H1 (cell line): ENCODE measurements at regions not wholly inside any gene's neighbourhood (a gene's known extent, or its start where the extent isn't known, plus 50 kb on each side); places are given as distances from the start of the nearest gene placed in this dataset.
"Not testable (repeated sequence)": the region's sequence is repeated elsewhere in the genome, so short reads cannot be mapped to it uniquely, and the experiment has no call there.

ENCODE experiments used
- CTCF ChIA-PET: fragments of 300-600 bp; sonication (Branson Sonifier 250); formaldehyde crosslinking; loops from one replicate; lab custom pipeline; 2021; ENCODE audit not compliant: partially characterized antibody; lab: Charles Lee
- POLR2A ChIA-PET: fragments of 300-600 bp; sonication (Branson Sonifier 250); formaldehyde crosslinking; loops from one replicate; lab custom pipeline; 2021; ENCODE audit warnings: inconsistent platforms; ENCODE audit not compliant: partially characterized antibody; lab: Charles Lee
- DNase-seq, 2 experiments: peaks; one replicate each; pipeline versions ENCODE4 v3.0.0 to v3.0.0-alpha.2; 2010 to 2022; ENCODE audit warnings: low spot score in 2 of 2, low read depth in 1 of 2, mixed read lengths in 1 of 2
- FAIRE-seq: peaks from 2 replicates; lab custom pipeline; 2011; peaks lifted over from hg19 to GRCh38; lab: Jason Lieb, UNC
- H2AFZ ChIP-seq: 2 replicates; pipeline ENCODE4 v1.8.1; 2012; ENCODE audit warnings: low read length, inconsistent platforms
- H2AK5ac ChIP-seq: 2 replicates; pipeline ENCODE4 v1.6.1; 2013; ENCODE audit warnings: low read depth, low read length
- H2BK120ac ChIP-seq: replicated peaks from 2 replicates; pipeline ENCODE3; 2013; ENCODE audit warnings: low read depth, low read length, inconsistent platforms
- H2BK12ac ChIP-seq: 2 replicates; pipeline ENCODE4 v1.6.1; 2013; ENCODE audit warnings: low read depth, low read length
- H2BK15ac ChIP-seq: 2 replicates; pipeline ENCODE4 v1.6.1; 2013; ENCODE audit warnings: low read length
- H2BK20ac ChIP-seq: 2 replicates; pipeline ENCODE4 v1.6.1; 2013; ENCODE audit warnings: low read length
- H2BK5ac ChIP-seq: 2 replicates; pipeline ENCODE4 v1.6.1; 2013; ENCODE audit warnings: low read depth, low read length
- H3K14ac ChIP-seq: 2 replicates; pipeline ENCODE4 v1.6.1; 2013; ENCODE audit warnings: inconsistent platforms; ENCODE audit not compliant: insufficient read length
- H3K18ac ChIP-seq: 2 replicates; pipeline ENCODE4 v1.6.1; 2013; ENCODE audit warnings: low read length; ENCODE audit errors: extremely low read depth
- H3K23ac ChIP-seq: 2 replicates; pipeline ENCODE4 v1.6.1; 2013; ENCODE audit warnings: inconsistent platforms; ENCODE audit not compliant: insufficient read length
- H3K23me2 ChIP-seq: 2 replicates; pipeline ENCODE4 v1.6.1; 2013; ENCODE audit warnings: low read depth, low read length
- H3K27ac ChIP-seq: 2 replicates; pipeline ENCODE4 v1.6.1; 2011; ENCODE audit warnings: low read depth, low read length, inconsistent platforms
- H3K27me3 ChIP-seq, 4 experiments: replicated peaks in 1 of 4; 1 replicate in 1 of 4; 2 replicates in 3 of 4; pipeline versions ENCODE4 v1.6.1 to v1.8.1; 2011 to 2013; ENCODE audit warnings: low read length in 3 of 4, mild to moderate bottlenecking in 3 of 4, inconsistent platforms in 2 of 4, mixed read lengths in 2 of 4, moderate library complexity in 1 of 4; ENCODE audit not compliant: control insufficient read depth in 3 of 4, insufficient read depth in 3 of 4; ENCODE audit errors: extremely low read depth in 1 of 4
- H3K36me3 ChIP-seq, 4 experiments: 2 replicates each; pipeline versions ENCODE4 v1.6.1 to v1.8.1; 2011 to 2013; ENCODE audit warnings: mild to moderate bottlenecking in 4 of 4, low read length in 3 of 4, moderate library complexity in 2 of 4, control low read depth in 1 of 4, inconsistent platforms in 1 of 4; ENCODE audit not compliant: insufficient read depth in 4 of 4, control insufficient read depth in 2 of 4
- H3K4ac ChIP-seq: replicated peaks from 2 replicates; pipeline ENCODE3; 2013; ENCODE audit warnings: low read length, low read depth, mixed read lengths, inconsistent platforms; ENCODE audit not compliant: insufficient read length
- H3K4me1 ChIP-seq, 4 experiments: replicated peaks in 1 of 4; 1 replicate in 1 of 4; 2 replicates in 3 of 4; pipeline versions ENCODE4 v1.6.1 to v1.8.1; 2011 to 2013; ENCODE audit warnings: low read length in 3 of 4, inconsistent platforms in 2 of 4, mixed read lengths in 1 of 4; ENCODE audit not compliant: insufficient read depth in 4 of 4, control insufficient read depth in 3 of 4
- H3K4me2 ChIP-seq, 2 experiments: 2 replicates each; pipeline versions ENCODE4 v1.6.1 to v1.8.1; 2011 to 2013; ENCODE audit warnings: low read depth in 2 of 2, low read length in 2 of 2, control low read depth in 1 of 2, inconsistent platforms in 1 of 2, mild to moderate bottlenecking in 1 of 2; ENCODE audit not compliant: insufficient read depth in 1 of 2
- H3K4me3 ChIP-seq, 4 experiments: fragments of 200-600, 300-600 bp in 1 of 4; sonication (generic), shearing (Covaris generic), sonication (Bioruptor Twin) in 1 of 4; 2 replicates each; pipeline versions ENCODE4 v1.5.1 to v1.8.1; 2011 to 2016; ENCODE audit warnings: low read length in 4 of 4, low read depth in 3 of 4, control low read depth in 2 of 4, inconsistent platforms in 2 of 4, mild to moderate bottlenecking in 2 of 4, mixed read lengths in 1 of 4, moderate library complexity in 1 of 4; ENCODE audit not compliant: insufficient read depth in 2 of 4; ENCODE audit errors: extremely low read depth in 1 of 4
- H3K56ac ChIP-seq: replicated peaks from 2 replicates; pipeline ENCODE3; 2013; ENCODE audit warnings: low read depth, mild to moderate bottlenecking, mixed read lengths, low read length, inconsistent platforms; ENCODE audit not compliant: insufficient read length
- H3K79me1 ChIP-seq: 2 replicates; pipeline ENCODE4 v1.6.1; 2013; ENCODE audit warnings: low read depth, low read length, control low read depth
- H3K79me2 ChIP-seq, 2 experiments: 2 replicates each; pipeline versions ENCODE4 v1.6.1 to v1.8.1; 2012 to 2013; ENCODE audit warnings: low read length in 2 of 2, mild to moderate bottlenecking in 2 of 2, inconsistent platforms in 1 of 2; ENCODE audit not compliant: insufficient read depth in 2 of 2, control insufficient read depth in 1 of 2
- H3K9ac ChIP-seq, 4 experiments: replicated peaks in 1 of 4; 1 replicate in 1 of 4; 2 replicates in 3 of 4; pipeline versions ENCODE4 v1.6.1 to v1.8.1; 2011 to 2013; ENCODE audit warnings: low read depth in 3 of 4, low read length in 3 of 4, control low read depth in 2 of 4, mild to moderate bottlenecking in 2 of 4, moderate library complexity in 2 of 4, inconsistent platforms in 1 of 4; ENCODE audit errors: extremely low read depth in 1 of 4
- H3K9me3 ChIP-seq, 2 experiments: 2 replicates each; pipeline versions ENCODE4 v1.6.1 to v1.8.1; 2012 to 2013; ENCODE audit warnings: mild to moderate bottlenecking in 2 of 2, moderate library complexity in 2 of 2, control low read depth in 1 of 2, inconsistent platforms in 1 of 2, low read depth in 1 of 2, low read length in 1 of 2, mixed read lengths in 1 of 2; ENCODE audit not compliant: insufficient read depth in 2 of 2
- H4K20me1 ChIP-seq, 2 experiments: replicated peaks in 1 of 2; 2 replicates each; pipeline versions ENCODE3 to v1.8.1; 2011 to 2013; ENCODE audit warnings: inconsistent platforms in 2 of 2, low read length in 2 of 2, mild to moderate bottlenecking in 1 of 2; ENCODE audit not compliant: insufficient read depth in 2 of 2, control insufficient read depth in 1 of 2
- H4K5ac ChIP-seq: 2 replicates; pipeline ENCODE4 v1.6.1; 2013; ENCODE audit warnings: low read length, low read depth, mixed read lengths, inconsistent platforms; ENCODE audit not compliant: insufficient read length
- H4K8ac ChIP-seq: 2 replicates; pipeline ENCODE4 v1.8.0; 2013; ENCODE audit warnings: mild to moderate bottlenecking, moderate library complexity, low read length, inconsistent platforms; ENCODE audit not compliant: insufficient read depth; ENCODE audit errors: extremely low read depth
- H4K91ac ChIP-seq: replicated peaks from 2 replicates; pipeline ENCODE3; 2013; ENCODE audit warnings: low read length, mixed read lengths, inconsistent platforms; ENCODE audit not compliant: insufficient read length
- WGBS, 2 experiments: shearing (Covaris generic) in 1 of 2; methylation state at CpG; one replicate each; pipeline versions ENCODE4 v1.1.6 to v1.1.7; 2013 to 2015; ENCODE audit warnings: low lambda C conversion rate in 2 of 2, mixed read lengths in 2 of 2, inconsistent platforms in 1 of 2, low coverage in 1 of 2, missing lambda C conversion rate in 1 of 2; ENCODE audit not compliant: insufficient replicate concordance in 2 of 2, insufficient coverage in 1 of 2, insufficient read length in 1 of 2; ENCODE audit errors: extremely low coverage in 1 of 2, missing lambda C conversion rate in 1 of 2; 5-methylcytosine and 5-hydroxymethylcytosine counted together

GRCh38 chr9:94425312-94425711, 96.9 kb upstream of the NUTM2F start:
- H3K36me3 ChIP-seq, DNase-seq, H4K91ac ChIP-seq, H3K27ac ChIP-seq, H2BK15ac ChIP-seq, H3K27me3 ChIP-seq, H4K20me1 ChIP-seq, H3K9ac ChIP-seq, H2AFZ ChIP-seq, H4K8ac ChIP-seq, H3K4ac ChIP-seq, H3K18ac ChIP-seq, CTCF ChIA-PET, H3K4me1 ChIP-seq, H3K79me2 ChIP-seq, H3K79me1 ChIP-seq, H3K23ac ChIP-seq, H2BK120ac ChIP-seq, POLR2A ChIA-PET, H2BK5ac ChIP-seq, H3K4me2 ChIP-seq, FAIRE-seq, H3K9me3 ChIP-seq, H2AK5ac ChIP-seq, H3K4me3 ChIP-seq, H2BK12ac ChIP-seq, H4K5ac ChIP-seq, H3K23me2 ChIP-seq, H2BK20ac ChIP-seq, H3K14ac ChIP-seq, H3K56ac ChIP-seq: not testable (repeated sequence)
- WGBS, 2 experiments: 94% methylated on average over 2 of the region's 4 CpGs; no CpG with 5 or more reads in 1 of the 2 experiments

GRCh38 chr9:94437128-94437527, 108.7 kb upstream of the NUTM2F start:
- H3K27ac ChIP-seq, H2BK15ac ChIP-seq, H3K27me3 ChIP-seq, H2BK20ac ChIP-seq, H2AK5ac ChIP-seq, H2BK5ac ChIP-seq, H3K9me3 ChIP-seq, CTCF ChIA-PET, H2BK12ac ChIP-seq, H3K14ac ChIP-seq, H3K23me2 ChIP-seq, POLR2A ChIA-PET, H3K23ac ChIP-seq, H2AFZ ChIP-seq, H3K79me2 ChIP-seq, H3K56ac ChIP-seq, H3K79me1 ChIP-seq, H2BK120ac ChIP-seq, H4K91ac ChIP-seq, H3K4me2 ChIP-seq, H3K36me3 ChIP-seq, H3K4me1 ChIP-seq, H4K8ac ChIP-seq, DNase-seq, H3K4me3 ChIP-seq, H4K20me1 ChIP-seq, H3K9ac ChIP-seq, H4K5ac ChIP-seq, H3K18ac ChIP-seq, H3K4ac ChIP-seq: not testable (repeated sequence)
- peak; percentile 36 for FAIRE-seq
- no CpG with 5 or more reads among the region's 2 CpGs for WGBS, 2 experiments
